BJ (cell line): ENCODE measurements at regions not wholly inside any gene's neighbourhood (a gene's known extent, or its start where the extent isn't known, plus 50 kb on each side); places are given as distances from the start of the nearest gene placed in this dataset.
A peak's percentile ranks its signal among the peaks of the same experiment; 100 is the strongest.

ENCODE experiments used
- CTCF ChIA-PET: fragments of 350-600 bp; formaldehyde crosslinking; extraction: SDS; loops from one replicate; lab custom pipeline; 2021; ENCODE audit warnings: antibody characterized with exemption, inconsistent platforms; lab: Yijun Ruan, JAX
- POLR2A ChIA-PET: fragments of 300-600 bp; sonication (Branson Sonifier 250); formaldehyde crosslinking; extraction: SDS; loops from one replicate; lab custom pipeline; 2021; ENCODE audit warnings: antibody characterized with exemption; lab: Charles Lee
- DNase-seq: peaks from one replicate; pipeline ENCODE4 v3.0.0-alpha.2; 2011; ENCODE audit warnings: low read depth
- H3K27me3 ChIP-seq: 2 replicates; pipeline ENCODE4 v1.6.0; 2011; ENCODE audit warnings: low read length; ENCODE audit not compliant: control insufficient read depth, insufficient read depth
- H3K36me3 ChIP-seq: 2 replicates; pipeline ENCODE4 v1.5.1; 2011; ENCODE audit warnings: low read length; ENCODE audit not compliant: control insufficient read depth, insufficient read depth
- H3K4me3 ChIP-seq: 2 replicates; pipeline ENCODE4 v1.5.1; 2011; ENCODE audit warnings: low read depth, mild to moderate bottlenecking, control low read depth, low read length
- CTCF ChIP-seq: IDR thresholded peaks from 2 replicates; pipeline ENCODE4 v1.5.1; 2011; ENCODE audit warnings: low read depth, mild to moderate bottlenecking, control low read depth, inconsistent platforms, low read length, moderate library complexity; ENCODE audit not compliant: insufficient read depth

GRCh38 chr5:171601266-171601881 is 181.9 kb downstream of the FGF18 start:
- no peak for TF ChIP-seq CTCF
- no peak for DNase-seq
- Histone ChIP-seq H3K27me3 (peaks cover 6% of the 10 kb centered on the region), H3K4me3 (no peak overlapping the region), H3K36me3 (no peaks in the 10 kb centered on the region)
- ChIA-PET POLR2A (no interaction called here), CTCF (no interaction called here)

- ChIA-PET CTCF (interaction anchor here (0.5 kb wide), 1 partner anchor 8 kb away, joined by 3 read pairs; no protein-coding TSS in a partner anchor), POLR2A (no interaction called here)
- no peak overlapping the region for H3K4me3 ChIP-seq
Measured at GRCh38 chr5:171603591-171603990, 182.0 kb upstream of the SMIM23 start.

GRCh38 chr5:171604195-171604594 is 181.4 kb upstream of the SMIM23 start:
- CTCF ChIA-PET = no interaction called here

More at GRCh38 chr5:171603591-171603990, 182.0 kb upstream of the SMIM23 start:
- no peaks in the 10 kb centered on the region for H3K36me3 ChIP-seq
- no peak for DNase-seq
- TF ChIP-seq CTCF = no peak
- H3K27me3 ChIP-seq = peaks cover 6% of the 10 kb centered on the region

GRCh38 chr5:171606414-171607024 is 179.1 kb upstream of the SMIM23 start:
- ChIA-PET CTCF (interaction anchor here (0.6 to 1.4 kb wide), 4 partner anchors 9 to 280 kb away, joined by 3 to 4 read pairs (median 3); no protein-coding TSS in a partner anchor), POLR2A (no interaction called here)
- DNase-seq = no peak

More at GRCh38 chr5:171604195-171604594, 181.4 kb upstream of the SMIM23 start:
- no peak for TF ChIP-seq CTCF
- H3K4me3 ChIP-seq = no peak overlapping the region
- no peak for DNase-seq
- no peaks in the 10 kb centered on the region for H3K36me3 ChIP-seq
- POLR2A ChIA-PET = no interaction called here
- peaks cover 6% of the 10 kb centered on the region for H3K27me3 ChIP-seq

More at GRCh38 chr5:171606414-171607024, 179.1 kb upstream of the SMIM23 start:
- H3K36me3 ChIP-seq = no peaks in the 10 kb centered on the region
- H3K27me3 ChIP-seq = peaks cover 2% of the 10 kb centered on the region; the same call in 1 of the 2 replicates
- no peak overlapping the region for H3K4me3 ChIP-seq
- TF ChIP-seq CTCF = peak; percentile 36
